Glomerular visceral epithelial cell (primary cell): ENCODE measurements at regions not wholly inside any gene's neighbourhood (a gene's known extent, or its start where the extent isn't known, plus 50 kb on each side); places are given as distances from the start of the nearest gene placed in this dataset.

Experiments
- DNase-seq: peaks from one replicate; pipeline ENCODE4 v3.0.0-alpha.2; 2016; ENCODE audit errors: extremely low spot score

DNA sequence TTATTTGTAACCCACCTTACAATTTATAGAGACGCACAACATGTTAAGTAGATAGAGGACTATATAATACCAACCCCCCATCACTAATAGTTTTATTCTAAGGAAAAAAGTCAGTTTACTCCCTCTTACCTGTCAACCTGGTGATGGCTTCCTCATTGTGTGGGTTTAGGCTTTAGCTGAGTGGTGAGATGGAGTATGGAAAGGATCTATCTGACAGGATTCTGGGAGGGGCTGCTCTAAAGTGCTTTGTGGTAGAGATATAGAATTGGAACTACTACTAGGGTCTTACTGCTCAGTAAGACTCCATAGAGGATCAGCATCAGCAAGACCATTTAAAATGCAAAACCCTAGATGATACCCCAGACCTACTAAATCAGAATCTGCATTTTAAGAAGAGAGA is 82.1 kb upstream of the IFNE start:
- no peak for DNase-seq

- DNase-seq = no peak
Measured at GRCh38 chr9:21565155-21565554, 83.0 kb upstream of the IFNE start.

- DNase-seq = no peak
Measured at GRCh38 chr9:21567926-21568325, 85.8 kb upstream of the IFNE start.

GRCh38 chr9:21568484-21568883 is 86.4 kb upstream of the IFNE start:
- DNase-seq = no peak

DNA sequence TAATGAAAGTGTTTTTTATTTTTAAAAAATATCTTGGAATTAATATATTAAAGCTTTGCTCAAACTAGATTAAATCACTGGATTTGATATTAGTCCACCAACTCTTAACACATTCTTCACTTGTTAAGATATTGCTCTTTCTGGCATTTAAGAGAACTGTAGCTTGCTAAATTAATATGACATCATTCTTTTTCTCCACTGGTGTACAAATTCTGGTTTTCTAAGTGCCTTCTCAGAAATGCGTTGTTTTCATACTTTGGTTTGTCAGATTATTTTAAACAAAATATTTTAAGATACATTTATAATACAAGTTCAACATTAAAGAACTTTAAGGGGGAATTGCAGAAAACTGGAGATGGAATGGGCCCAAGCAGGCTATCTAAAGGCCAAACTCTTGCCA is 87.6 kb upstream of the IFNE start:
- no peak for DNase-seq

DNA sequence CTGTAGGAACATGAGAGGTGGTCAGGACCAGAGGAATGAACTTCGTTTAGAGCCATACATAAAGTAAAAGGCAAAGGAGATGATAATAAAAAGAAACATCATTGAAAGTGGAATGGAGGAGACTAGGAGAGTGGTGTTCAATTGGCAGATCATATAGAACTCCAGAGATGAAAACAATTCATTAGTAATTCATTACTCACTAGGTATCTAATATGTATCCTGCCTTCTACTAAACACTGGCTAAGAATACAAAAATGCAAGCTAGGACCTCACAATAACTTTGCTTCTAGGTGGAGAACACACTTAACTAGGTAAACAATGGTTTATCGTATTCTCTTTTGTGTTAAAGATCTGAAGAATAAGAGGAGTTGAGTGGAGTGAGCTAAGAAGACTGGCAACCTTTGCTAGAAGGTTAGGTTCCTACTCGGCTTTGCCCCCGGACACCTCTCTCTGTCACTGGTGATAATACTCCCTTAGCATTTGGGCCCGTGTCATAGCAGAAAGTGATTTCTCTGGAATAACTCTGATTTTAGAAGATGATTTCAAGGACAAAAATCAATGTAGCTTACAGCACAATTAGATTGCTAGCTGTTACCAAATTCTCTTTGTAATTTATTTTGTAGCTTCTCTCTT is 88.6 kb upstream of the IFNE start:
- no peak for DNase-seq

GRCh38 chr9:21574261-21574660 is 92.1 kb upstream of the IFNE start:
- no peak for DNase-seq

DNA sequence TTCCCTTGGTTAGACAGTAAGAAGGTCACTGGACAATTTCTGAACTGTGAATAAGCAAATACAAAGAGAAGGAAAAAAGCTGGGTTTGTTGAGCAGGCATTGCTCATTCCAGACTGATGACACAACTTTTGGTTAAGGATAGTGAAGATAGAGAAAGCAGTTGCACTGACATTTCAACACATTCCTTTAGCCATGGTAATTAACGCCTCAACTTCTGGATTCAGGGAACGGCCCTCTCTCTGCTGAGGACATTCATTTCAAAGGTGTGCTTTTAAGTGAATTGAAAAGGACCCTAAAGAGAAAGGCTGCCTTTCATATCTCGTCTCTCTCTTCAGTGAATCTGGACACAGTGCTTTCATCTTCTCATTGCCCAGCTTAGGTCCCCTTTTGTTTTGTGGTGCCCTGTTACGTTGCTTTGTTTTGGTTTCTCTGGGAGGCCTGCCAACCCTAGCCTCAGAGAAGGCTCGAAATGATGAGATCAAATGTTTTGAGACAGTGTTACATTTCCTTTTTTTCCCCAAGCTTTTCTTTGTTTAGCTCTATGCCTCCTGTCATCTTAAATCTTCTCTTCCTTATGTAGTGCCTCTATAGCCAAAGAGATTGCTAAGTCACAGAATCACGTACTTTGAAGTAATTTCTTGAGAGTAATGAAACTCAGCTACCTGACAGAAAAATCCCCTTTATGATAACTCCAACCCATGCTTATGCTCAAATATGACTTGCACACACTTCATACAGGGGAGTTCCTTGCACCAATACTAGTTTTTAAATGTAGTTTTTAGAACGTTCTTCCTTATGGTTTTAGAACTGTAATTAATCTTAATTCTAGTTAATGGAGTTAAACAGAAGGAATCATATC is 94.4 kb upstream of the IFNE start:
- peak; percentile 90 for DNase-seq

DNA sequence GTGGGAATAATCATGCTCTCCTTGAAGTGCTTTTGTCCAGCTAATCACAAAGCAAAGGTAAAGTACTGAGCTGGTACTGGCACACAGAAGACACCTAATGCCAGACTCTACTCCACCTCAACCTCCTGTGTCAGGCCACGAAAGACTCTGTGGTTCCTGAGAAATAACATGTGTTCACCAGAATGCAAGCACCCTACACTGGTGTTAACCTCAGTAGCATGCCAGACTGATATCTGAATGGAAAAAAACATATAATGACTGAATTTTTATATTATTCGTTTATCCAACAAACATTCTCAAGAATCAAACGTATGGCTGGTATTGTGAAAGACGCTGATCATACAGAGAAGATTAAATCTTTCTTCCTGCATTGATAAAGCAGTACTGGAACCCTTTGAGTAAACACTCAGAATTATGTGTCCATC is 97.1 kb upstream of the IFNE start:
- DNase-seq = peak; percentile 60

- no peak for DNase-seq
Measured at GRCh38 chr9:21579743-21580142, 97.6 kb upstream of the IFNE start.

- no peak for DNase-seq
Measured at GRCh38 chr9:21580636-21581378, 98.7 kb upstream of the IFNE start.

GRCh38 chr9:21583628-21584377 is 101.7 kb upstream of the IFNE start:
- DNase-seq = no peak

DNA sequence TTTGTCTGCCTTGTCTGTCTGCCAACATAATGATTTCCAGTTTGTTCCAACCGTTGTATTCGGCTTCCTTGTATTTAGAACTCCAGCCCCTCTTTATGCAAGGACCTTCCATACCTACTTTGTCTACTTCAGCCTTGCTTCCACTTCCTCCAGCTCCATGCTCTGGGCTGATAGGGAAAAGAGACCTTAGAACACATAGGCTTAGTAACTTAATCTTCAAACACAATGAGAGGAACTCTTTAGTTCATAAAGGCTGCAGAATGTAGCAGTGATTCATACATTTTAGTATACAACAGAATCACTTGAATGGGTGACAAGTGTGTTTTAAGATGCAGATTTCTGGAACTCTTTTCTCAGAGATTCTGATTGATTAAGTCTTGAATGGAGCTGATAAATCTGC is 102.8 kb upstream of the IFNE start:
- DNase-seq = no peak

DNA sequence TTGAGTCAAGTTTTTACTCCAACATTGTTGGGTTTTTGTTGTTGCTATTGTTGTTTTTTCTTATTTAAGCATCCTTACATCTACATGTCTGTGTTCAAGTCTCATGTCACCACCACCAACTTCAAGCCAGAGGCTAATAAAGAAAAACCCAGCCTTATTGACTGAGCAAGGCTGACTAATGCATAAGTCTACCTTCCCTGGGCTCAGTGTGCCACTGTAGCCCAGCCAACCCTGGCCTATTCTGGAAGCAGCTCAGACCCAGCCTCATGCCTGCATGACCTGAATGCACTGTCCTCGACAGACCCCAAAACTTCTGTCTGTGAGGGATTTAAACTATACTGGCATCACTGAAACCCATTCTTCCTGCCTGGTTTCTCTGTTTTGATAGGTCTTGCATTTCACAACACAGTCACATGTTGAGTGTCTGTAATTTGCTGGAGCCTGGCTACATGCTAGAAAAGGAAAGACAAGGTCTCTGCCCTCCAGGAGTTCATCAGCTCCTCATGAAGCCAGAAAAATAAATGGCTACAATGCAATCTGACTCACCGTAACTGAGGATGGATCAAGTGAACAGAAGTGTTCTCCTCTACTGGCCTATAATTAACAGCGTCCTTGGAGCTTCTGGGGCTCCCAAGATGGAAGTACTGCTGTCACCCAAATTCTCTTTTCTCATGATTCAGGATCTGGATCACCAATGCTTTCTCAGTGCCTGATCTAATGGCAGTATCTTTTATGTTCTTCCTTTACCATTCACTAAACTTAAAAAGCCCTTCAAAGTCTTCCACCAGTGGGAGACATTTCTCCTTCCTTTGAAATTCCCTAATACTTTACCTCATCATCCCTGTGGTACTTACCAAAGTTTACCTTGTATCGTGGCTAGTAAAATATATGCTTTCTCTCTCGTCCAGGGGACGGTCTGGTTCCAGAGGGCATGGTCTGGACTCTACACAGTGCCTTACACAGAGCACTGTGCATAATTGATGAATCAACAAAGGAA is 103.9 kb upstream of the IFNE start:
- DNase-seq = no peak

DNA sequence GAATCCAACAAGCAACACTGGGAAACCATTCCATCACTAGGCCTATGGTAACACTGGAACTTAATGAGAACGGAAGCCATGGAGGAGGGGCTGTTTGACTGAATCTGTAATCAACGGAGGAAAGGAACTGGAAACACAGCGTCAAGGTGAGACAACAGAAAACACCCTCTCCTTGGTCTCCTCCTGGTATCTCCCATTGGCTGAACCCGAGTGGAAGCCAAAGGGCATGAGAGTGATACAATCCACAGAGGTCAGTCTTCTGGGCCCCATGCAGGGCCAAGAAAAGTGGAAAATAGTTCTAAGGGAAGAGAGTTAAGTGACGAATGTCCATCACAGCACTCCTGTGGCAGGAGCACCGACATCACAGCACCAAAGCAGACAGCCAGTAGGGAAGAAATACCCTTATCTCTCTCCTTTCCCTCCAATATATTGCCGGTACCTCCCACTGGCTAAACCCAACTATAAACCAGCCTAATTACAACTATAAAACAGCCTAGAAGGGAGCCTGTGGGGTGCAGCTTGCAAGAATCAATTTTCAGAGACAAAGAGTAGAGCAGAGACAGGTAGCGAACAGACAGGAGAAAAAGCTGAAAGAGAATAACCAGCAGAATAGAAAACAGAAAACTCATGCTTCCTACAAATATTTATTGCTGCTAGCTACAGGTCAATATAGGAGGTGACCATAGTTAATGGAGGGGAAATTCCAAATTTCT is 107.4 kb upstream of the IFNE start:
- no peak for DNase-seq

DNA sequence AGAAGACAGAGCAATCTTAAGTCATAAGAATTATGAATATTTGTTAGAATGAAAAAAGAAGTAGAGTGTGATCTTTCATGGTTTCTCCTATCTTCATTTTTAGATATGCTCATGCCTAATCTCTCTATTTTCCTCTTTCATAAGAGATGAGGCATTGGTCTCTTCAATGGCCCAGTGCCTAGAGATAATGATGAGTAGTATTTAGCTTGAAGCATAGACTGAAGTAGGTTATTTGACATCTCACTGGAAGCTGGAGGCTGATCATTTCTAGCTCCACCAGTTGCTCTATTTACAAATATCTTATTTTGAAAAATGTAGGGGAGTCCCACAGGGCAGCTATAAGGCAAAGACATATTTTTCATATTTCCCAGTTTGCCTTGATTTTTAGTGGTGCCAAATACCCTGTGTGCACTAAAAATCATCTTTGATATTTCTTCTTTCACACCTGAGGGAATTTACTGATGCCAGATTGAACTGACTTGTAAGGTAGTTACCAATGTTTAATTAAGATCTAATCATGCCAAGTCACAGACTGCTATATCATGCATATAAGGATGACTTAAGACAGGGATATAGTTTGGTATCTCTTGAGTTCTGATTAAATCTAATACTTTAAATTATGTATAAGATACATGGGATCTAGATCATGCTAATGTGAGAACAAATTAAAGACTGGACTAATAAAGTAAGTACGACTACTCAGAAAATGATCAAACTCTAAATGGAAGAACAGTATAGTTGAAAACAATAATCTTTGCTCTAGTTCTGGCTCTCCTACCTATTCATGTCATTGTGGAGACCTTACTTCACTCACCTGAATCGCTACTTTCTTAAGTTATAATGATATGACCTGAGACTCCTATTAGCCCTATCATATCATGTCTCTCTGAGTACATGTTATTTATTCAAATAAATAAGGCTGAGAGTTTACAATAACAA is 108.2 kb upstream of the IFNE start:
- DNase-seq = no peak

DNA sequence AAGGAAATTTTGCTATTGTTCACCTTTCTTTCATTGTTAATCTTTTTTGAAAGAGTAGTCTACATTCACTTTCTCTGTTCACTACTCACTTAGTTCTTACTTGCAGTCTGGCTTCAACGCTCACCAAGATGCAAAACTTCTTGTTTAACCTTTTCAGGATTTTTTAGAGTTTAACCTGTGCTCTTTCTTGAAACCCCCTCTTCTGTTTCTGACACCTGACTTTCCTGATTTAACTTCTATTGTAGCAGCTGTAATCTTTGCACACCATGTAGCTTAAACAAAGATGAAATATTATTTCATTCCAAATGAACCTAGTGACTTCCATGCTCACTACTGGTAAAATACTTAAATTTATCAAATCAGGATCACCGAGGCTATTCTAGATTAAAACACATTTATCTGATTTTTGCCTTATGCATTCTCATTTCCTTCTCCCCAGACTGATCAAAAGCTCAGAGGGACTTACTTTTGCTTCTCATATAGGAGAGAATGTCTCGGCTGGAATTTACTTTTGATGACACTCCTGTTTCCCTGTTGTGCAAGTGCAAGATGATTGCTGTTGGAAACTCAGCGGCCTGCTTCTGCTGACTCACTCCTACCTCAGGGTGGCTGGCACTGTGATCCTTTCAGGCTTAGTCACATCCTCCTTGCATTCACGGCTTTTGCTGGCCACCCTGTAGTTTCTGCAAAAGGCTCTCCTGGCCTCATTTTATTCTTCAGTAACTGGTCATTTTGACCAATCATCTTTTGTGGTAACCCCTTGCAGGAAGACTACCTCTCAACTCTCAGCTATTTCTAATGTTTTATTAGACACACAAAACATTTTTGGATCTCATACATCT is 109.3 kb upstream of the IFNE start:
- peak; percentile 95 for DNase-seq

DNA sequence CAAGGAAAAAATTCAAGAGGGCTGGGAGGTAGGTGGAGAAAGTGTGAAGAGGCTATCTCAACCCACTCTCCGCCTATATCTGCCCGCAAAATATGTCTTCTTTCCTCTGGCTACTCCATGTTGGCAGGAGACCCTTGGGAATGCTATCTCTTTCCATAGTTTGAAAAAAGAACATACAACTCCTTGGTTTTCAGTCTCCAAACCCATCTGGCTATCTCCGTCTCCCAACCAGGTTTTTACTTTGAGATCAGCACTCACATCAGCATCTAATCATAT is 109.9 kb upstream of the IFNE start:
- DNase-seq = no peak
